Iris pigment epithelial cell (primary cell): ENCODE measurements at regions not wholly inside any gene's neighbourhood (a gene's known extent, or its start where the extent isn't known, plus 50 kb on each side); places are given as distances from the start of the nearest gene placed in this dataset.
A peak's percentile ranks its signal among the peaks of the same experiment; 100 is the strongest.

Source experiments
- DNase-seq: peaks from one replicate; pipeline ENCODE4 v3.0.0-alpha.2; 2011; ENCODE audit warnings: low read depth

DNA sequence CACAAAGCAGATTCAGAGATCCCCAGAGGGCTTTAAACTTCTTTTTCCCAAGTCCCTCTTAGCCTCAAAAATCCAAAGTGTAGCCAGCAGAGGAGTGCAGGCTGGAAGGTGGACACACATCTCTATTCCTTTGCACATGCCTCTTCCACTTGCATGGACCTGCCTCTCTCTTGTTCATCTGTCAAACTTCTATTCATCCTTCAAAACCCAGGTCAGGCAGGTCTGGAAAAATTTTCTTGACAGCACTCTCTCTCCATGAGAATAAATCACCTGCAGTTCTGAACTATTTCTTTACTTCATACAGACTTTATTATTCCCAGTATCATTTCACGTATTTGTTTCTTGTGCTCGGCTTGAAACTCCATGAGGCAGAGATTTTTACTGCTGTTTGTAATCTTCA is 127.5 kb downstream of the SS18 start:
- DNase-seq, result no peak

DNA sequence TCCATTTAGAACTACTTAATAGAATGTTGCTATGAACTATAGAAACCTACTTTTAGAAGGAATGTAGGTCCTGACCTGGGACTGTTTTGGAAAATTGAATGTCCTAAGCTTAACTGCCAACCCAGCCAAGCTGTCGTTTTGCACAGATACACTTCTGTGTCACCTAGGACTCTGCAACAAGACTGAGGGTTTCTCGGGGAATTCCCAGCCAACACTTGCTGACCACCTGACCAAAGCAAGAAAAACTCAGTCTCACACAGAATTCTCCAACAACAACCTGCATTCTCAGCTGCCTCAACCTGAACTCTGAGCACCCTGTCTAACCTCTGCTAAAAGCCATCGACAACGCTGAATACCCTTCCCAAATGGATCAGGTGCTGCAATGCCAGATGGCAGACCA is 128.2 kb downstream of the SS18 start:
- DNase-seq, result no peak

DNA sequence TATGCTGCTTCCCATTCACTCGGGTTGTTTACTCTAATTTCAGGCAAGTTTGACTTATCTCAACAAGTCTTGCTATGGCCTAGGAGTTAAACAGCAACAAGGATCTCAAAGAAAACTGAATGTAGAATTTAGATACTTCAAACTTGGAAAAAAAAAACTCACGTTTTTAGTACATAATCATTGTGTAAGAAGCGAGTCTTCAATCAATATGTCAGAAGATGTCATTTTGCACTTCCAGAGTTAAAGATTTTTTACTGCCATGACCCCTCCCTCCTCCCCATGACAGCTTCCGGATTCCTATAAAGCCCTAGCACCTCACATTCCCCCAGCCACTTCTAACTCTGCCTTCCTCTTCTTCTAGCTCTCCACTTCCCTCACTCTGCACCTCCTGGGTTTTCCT is 133.4 kb downstream of the SS18 start:
- DNase-seq, result no peak

DNA sequence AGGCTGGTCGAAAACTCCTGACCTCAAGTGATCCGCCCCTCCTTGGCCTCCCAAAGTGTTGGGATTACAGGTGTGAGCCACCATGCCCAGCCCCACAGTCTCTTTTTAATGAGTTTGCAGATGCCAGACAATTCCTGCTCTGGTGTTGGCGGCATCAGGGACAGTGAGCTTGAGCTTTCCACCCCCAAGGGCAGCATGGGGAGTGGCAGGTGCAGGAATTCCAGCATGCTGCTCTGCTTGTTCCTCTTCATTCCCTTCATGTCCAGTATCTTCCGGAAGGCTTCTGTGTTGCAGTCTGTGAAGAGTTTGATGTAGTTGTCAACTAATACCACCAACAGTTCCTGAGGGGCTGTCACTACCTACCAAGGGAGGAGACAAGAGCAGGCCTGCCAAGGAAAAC is 137.3 kb downstream of the SS18 start:
- no peak for DNase-seq

DNA sequence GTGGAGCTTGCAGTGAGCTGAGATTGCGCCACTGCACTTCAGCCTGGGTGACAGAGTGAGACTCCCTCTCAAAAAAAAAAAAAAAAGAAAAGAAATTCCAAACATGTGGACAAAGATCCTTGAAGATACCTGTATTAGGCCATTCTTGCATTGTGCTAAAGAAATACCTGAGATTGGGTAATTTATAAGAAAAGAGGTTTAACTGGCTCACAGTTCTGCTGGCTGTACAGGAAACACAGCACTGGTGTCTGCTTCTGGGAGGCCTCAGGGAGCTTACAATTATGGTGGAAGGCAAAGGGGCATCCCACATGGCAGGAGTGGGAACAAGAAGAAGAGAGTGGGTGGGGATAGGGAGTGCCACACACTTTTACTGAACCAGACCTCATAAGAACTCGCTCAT is 140.1 kb downstream of the SS18 start:
- DNase-seq, result no peak

DNA sequence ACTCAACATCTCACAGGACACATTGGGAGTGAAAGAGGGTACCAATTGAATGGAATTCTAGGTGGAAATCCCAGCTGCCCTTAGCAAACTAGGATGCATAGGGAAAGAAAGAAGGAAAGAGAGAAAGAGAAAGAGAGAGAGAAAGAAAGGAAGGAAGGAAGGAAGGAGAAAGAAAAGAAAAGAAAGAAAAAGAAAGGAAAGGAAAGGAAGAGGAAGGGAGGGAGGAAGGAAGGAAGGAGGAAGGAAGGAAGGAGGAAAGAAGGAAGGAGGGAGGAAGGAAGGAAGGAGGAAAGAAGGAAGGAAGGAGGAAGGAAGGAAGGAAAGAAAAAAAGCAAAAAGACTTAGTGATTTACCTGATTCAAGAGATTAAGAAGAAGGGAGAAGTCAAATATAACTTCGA is 143.9 kb downstream of the SS18 start:
- DNase-seq, result no peak

DNA sequence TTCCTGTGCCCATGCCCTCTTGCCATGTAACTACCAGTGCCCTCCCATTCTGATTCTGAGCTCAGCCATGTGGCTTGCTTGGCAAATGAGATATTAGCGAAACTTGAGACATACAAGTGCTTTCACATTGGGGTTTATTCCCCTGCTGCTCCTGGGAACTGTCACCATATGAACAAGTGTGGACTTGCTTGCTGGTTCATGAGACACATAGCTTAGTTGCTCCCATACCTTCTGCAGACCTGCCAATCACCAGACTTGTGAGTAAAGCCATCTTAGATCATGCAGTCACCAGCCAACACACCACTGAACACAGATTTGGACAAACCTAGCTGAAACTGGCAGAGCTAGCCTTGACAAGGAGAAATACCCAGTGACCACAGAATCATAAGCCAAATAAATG is 155.1 kb downstream of the SS18 start:
- DNase-seq, result no peak

DNA sequence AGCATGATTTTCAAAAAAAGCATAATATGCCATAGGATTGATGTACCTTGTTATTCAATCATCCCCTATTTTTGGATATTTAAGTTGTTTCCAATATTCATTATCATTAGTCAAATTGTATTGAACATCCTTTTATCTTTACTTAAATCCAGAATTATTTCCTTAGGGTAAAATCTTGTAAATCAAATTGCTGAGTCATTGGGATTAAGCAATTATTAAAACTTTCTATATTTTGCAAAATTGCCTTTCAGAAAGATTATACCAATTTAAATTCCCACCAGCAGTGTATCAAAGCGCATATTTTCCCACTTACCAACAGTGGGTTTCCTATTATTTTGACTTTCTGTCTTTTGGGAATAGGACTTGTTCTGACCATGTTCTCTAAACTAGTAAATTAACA is 159.3 kb downstream of the SS18 start:
- no peak for DNase-seq

DNA sequence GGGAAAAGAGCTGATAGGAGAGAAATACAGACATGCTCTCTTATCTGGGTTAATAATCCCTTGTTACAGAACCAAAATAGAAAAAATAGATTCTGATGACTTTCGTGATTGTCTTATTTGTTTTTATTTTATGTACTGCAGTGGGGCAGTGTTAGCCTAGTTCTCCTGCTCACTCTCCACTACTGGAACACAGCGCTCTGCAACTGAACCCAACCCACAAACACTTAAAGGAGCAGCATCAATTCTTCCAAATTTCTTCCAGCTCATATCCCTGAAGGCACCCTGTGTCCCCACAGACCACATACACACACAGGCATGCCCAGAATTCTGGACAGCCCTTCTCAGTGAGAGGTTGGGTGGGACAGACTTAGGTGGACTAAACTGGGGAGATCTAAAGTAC is 160.6 kb downstream of the SS18 start:
- no peak for DNase-seq

DNA sequence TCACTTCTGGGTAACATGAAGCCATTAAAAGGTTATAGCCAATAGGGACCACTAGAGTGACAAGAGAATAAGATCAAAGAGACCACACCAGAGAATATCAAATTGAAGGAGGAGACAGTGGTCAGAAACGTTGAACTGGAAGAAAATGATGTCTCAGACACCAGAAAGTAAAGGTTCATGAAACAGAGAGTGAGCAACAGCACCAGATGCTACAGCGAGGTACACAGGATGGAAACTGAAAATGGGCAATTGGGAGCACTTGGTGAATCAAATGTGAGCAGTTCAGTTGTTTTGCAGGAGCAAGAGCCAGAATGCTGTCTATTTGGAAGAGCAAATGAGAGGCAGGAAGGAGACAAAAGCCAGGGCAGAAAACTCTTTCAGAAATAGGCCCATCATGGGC is 162.6 kb downstream of the SS18 start:
- no peak for DNase-seq

DNA sequence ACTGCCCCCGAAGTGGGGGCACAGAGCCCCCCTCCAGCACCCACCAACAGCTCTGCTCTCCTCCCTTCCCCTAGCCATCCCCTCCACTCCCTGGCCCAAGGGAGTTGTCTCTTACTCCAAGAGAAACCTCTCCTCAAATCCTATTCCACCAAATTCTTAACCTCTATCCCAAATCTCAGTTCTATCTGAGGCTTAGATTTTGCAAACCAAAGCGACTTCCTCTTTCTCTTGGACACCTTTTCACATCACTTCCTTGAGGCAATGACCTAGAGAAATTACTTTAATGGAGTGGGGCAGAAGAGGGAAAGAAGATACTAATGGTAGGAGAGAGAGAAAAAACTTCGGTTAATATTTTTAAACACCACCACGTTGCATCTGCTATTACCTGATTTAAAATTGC is 167.2 kb downstream of the SS18 start:
- DNase-seq, result no peak

DNA sequence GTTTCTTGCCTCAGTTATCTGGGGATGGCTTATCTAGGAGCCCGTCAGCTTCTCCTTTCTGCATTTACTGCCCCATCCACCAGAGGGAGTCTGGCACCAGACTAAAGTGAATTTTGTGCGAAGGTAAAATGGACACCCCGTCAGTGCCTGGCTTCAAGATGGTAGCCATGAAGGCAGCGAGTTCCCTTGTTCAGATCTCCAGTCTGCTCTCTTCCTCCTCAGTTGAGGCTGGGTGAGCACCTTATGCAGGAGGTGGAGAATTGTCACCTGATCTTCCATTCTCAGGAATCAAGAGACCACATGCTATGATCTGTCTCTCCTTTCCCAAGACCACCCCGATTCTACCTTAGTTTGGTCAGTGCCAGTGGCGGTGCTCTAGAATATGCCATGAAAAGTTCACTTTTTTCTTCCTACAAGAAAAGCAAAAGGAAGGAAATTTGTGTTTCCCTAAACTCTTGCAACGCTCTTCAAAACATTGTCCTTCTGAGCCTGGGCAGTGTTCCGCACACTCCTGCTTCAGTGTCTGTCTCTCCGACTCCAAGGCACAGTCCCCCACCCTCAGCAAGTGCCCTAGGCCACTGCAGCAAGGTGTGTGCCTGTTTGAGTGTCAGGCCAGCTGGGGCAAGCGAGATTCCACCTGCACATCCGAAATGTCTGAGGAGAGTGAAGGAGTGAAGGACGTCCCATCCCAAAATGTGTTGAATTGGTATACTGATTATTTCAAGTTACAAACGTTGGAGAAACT is 168.6 kb downstream of the SS18 start:
- DNase-seq, result peak; percentile 38

DNA sequence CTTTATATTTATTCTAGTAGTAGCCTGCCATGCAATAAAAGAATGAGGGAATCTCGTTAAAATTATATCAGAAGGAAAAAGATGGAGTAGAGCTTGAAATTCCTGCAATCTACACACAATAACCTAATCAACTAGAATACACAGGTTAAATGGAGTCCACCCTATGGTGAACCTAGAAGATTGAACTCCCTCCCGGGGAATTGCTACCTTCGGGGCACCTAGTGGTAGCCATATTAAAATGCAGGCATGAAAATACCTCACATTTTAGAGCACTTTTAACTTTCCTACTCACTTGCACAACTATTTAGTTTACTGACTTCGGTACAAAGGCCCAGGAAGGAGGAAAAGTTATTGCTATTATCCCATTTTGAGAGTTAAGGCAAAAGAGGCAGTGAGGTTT is 174.5 kb downstream of the SS18 start:
- DNase-seq, result no peak

DNA sequence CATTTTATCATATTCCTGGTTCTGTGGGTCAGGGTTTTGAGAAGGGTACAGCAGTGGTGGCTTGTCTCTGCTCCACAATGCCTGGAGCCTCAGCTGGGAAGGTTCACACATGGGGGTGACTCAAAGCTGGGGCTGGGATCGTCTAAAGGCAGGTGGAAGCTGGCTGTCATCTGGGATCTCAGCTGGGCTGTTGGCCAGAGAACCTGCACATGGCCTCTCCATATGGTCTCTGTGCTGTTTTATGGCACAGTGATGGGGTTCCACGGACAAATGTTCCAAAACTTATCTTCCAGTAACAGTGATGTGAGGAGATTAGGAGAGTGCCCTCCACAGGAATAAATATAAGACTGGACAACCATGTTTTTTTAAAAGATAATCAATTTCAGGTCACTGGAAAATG is 191.4 kb downstream of the SS18 start:
- DNase-seq, result no peak

DNA sequence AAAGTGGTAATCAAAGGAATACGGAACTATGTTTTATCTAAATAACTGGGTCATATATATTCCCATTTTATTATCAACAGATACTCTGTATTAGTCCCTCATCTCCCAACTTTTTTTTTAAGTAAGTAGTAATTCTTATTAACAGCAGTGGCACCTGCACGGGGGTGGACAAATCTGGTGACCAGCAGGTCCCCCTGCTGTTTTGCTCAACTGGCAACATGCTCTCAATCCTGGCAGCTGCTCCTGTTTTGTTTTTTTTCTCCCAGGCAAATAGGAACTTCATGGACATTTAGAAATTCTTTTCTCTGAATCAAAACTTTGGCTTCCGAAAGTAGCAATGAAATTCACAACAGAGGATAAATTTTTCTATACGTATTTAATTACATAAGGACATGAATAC is 193.5 kb downstream of the SS18 start:
- no peak for DNase-seq

DNA sequence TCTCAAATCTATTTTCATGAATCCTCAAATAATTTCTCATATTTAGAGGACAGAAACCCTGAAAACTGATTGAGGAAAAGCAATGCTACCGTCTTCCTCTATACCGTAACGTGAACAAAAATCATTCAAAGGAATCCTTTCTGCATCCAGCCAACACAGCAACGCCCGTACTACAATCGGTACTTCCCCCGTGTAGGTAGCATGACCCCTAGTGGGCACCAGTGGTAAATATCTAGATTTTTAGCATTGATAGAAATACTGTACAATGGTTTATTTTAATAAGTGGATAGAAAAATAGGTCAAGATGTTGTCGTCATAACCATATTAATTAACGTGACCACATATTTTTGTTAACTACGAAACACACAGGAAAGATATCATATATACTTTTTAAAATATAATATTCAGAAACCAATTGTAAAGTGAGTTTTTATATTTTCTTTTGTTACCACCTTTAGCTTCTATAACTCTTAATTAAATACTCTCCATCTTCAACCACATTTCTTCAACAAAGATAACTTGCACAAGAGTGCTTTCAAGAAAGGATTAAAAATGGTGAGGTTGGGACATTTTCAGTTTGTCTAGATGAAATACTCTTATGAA is 194.1 kb downstream of the SS18 start:
- peak; percentile 50 for DNase-seq

DNA sequence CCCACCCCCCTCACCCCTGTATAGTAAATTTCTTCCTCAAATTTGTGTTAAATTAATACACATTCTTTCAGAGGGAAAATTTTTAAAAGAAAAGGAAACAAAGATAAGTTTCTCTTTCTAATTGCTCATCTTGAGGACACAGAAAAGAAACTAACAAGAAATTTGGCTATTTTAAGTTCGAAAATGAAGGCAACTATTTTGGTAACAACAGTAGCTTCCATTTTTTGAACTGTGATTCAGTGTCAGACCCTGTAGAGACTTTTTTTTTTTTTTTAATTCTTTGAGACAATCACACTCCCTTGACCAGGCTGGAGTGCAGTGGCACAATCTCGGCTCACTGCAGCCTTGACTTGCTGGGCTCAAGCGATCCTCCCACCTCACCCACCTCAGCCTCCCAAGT is 194.9 kb downstream of the SS18 start:
- DNase-seq, result no peak

DNA sequence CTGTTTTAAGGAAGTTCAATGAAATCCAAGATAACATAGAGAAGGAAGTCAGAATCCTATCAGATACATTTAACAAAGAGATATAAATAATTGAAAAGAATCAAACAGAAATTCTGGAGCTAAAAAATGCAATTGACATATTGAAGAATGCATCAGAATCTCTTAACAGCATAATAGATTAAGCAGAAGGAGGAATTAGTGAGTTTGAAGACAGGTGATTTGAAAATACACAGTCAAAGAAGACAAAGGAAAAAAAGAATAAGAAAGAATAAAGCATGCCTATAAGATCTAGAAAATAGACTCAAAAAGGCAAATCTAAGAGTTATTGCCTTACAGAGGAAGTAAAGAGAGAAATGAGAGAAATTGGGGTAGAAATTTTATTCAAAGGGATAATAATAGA is 204.1 kb downstream of the SS18 start:
- no peak for DNase-seq

DNA sequence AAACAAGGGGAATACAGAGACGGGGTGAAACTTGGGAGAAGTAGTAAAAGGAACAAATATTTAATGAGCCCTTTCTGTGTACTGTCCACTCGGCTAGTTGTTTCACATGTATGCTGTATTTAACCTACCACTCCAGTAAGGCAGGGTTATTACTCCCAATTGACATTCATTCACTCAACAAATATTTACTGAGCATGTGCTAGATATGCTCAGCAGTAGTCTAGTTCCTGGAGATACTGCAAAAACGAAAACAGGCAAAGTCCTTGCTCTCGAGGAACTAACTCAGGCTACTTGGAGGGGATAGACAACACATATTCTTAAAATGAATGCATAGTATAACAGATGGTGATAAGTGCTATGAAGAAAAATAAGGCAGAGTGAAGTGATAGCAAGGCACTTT is 207.3 kb downstream of the SS18 start:
- no peak for DNase-seq

DNA sequence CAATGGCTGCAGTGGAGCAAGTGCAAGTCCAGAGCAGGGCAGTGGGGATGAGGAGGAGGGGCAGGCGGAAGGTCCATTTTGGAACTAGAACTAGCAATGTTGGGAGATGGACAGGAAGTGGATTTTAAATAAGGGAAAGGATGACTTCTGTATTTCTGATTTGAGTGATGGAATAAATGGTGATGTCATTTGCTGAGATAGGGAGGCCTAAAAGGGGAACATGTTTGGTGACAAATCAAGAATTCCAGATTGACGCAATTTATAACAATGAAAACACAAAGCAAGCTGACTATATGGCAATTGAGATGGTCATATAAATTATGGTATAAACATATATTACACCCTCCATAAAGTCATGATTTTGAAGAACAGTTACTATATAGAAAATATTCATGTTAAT is 209.3 kb downstream of the SS18 start:
- no peak for DNase-seq

DNA sequence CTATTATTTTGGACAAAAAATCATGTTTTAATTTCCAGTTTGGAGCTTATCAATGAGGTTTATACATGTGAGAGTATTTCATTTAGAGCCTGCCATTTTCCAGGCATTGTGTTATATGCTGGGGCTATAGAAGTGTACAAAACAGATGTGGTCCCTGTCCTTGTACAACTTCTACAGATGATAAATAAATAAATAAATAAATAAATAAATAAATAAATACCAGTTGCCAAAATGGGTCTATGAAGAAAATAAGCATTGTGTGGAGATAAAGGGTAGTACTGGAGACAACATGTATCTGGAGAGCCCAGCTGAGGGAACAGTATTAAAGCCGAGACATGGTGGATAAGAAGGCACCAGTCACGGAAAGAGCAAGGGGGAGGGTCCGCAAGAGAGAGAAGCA is 210.0 kb downstream of the SS18 start:
- no peak for DNase-seq

DNA sequence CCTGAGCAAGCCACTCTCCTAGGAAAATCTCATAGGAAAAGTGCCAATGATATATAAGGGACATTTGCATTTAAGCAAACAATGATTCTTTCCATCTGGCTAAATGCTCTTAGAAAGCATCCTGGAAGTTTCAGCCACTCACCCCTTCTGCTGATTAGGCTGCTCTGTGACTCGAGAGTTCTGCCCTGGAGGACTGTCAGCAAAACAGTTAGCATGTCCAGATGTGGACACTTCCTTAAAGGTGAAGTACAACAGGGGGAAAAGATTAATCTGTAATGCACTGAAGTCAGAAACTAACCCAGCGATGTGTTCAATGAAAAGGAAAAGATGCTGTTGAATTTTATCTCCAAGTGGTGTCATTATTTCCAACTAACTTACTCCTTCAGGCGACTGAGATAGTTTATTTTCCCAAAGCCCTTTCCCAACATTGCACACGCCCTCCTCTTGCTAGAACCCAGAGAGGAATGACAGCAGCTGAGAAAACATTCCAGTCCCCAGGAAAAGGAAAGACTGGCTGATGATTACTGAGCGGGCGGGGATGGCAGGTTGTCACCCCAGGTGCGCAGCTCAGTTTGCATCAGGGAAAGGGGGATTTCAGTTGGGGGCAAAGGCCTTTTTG is 214.0 kb downstream of the SS18 start:
- no peak for DNase-seq

DNA sequence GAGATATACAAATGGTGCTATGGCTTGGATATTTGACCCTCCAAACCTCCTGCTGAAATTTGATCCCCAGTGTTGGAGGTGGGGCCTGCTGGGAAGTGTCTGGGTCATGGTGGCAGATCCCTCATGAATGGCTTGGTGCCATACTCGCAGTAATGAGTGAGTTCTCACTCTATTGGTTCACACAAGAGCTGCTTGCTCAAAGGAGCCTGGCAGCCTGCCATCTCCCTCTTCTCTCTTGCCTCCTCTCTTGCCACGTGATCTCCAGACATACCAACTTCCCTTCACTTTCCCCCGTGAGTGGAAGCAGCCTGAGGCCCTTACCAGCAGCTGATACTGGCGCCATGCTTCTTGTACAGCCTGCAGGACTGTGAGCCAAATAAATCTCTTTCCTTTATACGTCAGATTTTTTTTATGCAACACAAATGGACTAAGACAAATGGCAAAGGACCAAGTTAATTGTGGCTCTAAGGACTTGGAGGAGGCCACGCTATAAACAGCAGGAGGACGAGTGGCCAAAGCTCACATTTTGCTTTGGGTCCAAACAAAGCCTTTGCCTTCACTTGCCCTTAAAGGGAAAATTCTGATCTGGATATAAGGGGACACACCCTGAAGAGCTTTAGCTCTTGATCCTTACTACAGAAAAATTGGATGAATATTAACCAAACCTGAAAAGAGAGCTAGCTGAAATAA is 214.7 kb downstream of the SS18 start:
- peak; percentile 29 for DNase-seq
